NCI-H1694 (cell line): ENCODE measurements at regions not wholly inside any gene's neighbourhood (a gene's known extent, or its start where the extent isn't known, plus 50 kb on each side); places are given as distances from the start of the nearest gene placed in this dataset.

ENCODE experiments used
- DNase-seq: peaks from one replicate; lab custom pipeline; 2025; lab: John Stamatoyannopoulos, UW

- peak; percentile 70 for DNase-seq
Observed at GRCh38 chr3:107969994-107970819, 120.6 kb downstream of the CD47 start.

GRCh38 chr3:107969525-107969924 is 121.3 kb downstream of the CD47 start:
- no peak for DNase-seq

GRCh38 chr3:107966276-107966675 is 124.6 kb downstream of the CD47 start:
- DNase-seq, result no peak

GRCh38 chr3:107965136-107965655 is 125.6 kb downstream of the CD47 start:
- no peak for DNase-seq

GRCh38 chr3:107963581-107963980 is 127.2 kb downstream of the CD47 start:
- no peak for DNase-seq

- DNase-seq, result no peak
Observed at GRCh38 chr3:107962946-107963345, 127.9 kb downstream of the CD47 start.

GRCh38 chr3:107962037-107962436 is 128.8 kb downstream of the CD47 start:
- no peak for DNase-seq

- DNase-seq, result no peak
Observed at GRCh38 chr3:107959550-107960154, 131.2 kb downstream of the CD47 start.

- DNase-seq, result no peak
Observed at GRCh38 chr3:107958146-107958545, 132.7 kb downstream of the CD47 start.

GRCh38 chr3:107956991-107957900 is 133.6 kb downstream of the CD47 start:
- no peak for DNase-seq

- no peak for DNase-seq
Observed at GRCh38 chr3:107954845-107955244, 136.0 kb downstream of the CD47 start.

GRCh38 chr3:107953722-107954121 is 137.1 kb downstream of the CD47 start:
- DNase-seq, result no peak

- DNase-seq, result no peak
Observed at GRCh38 chr3:107951126-107951525, 139.7 kb downstream of the CD47 start.

- DNase-seq, result no peak
Observed at GRCh38 chr3:107950417-107950816, 140.4 kb downstream of the CD47 start.

- DNase-seq, result no peak
Observed at GRCh38 chr3:107949394-107949970, 141.3 kb downstream of the CD47 start.

- DNase-seq, result no peak
Observed at GRCh38 chr3:107947203-107947602, 143.6 kb downstream of the CD47 start.

GRCh38 chr3:107946700-107947099 is 144.1 kb downstream of the CD47 start:
- DNase-seq, result no peak

GRCh38 chr3:107945417-107946094 is 145.3 kb downstream of the CD47 start:
- no peak for DNase-seq

GRCh38 chr3:107943786-107944523 is 146.9 kb downstream of the CD47 start:
- DNase-seq, result no peak

GRCh38 chr3:107942951-107943749 is 147.7 kb downstream of the CD47 start:
- no peak for DNase-seq
